ENCODE measurements at regions not wholly inside any gene's neighbourhood (a gene's known extent, or its start where the extent isn't known, plus 50 kb on each side); places are given as distances from the start of the nearest gene placed in this dataset.

DNA sequence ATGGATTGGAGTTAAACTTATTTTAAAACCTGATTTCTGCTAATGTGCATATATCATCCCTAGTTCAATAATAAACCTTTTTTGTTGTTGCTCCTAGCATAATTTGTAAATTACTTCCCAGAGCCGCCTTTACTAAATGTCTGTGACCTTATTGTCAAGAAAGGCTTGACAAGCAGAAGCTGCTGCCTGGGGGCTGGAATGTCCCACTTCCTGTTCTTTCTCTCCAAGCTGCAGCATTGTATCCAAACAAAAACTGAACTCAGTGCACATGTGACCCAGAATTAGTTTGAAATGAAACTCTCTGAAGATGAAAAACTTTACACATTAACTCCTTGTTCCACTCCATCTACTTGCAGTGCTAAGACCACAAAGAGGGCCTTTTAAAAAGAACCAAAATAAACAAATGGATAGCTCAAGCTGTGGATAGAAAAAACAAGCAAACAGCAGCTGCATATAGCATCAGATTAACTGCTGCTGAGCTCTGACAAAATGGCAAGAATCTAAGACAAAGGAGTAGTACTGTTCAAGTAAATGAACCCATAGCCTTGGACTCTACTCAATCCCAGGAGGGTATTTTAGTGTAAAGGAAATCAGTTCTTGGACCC is 99.8 kb upstream of the NEUROD1 start:
- no peak overlapping the region for H3K4me3 Mint-ChIP-seq

DNA sequence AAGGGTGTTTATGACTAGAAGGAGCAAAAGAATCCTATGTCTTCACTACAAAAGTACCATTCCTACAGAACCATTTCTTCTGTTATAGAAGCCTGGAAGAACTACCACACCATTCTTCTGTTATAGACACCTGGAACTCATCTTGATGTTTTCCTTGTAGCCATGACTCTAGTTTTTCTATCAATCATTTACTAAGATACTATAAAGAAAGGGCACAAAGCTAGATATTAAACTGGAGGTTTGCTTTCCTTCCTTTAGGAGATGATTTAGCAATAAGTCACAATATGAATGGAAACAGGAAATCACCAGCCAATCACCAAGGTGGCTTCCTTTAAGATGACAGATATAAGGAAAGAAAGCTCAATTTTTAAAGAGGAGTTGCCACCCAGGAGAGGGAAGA is 100.3 kb upstream of the NEUROD1 start:
- Mint-ChIP-seq H3K9me3 (no peaks in the 10 kb centered on the region), H3K27ac (no peak overlapping the region), H3K4me1 (no peaks in the 10 kb centered on the region), H3K27me3 (no peaks in the 10 kb centered on the region), H3K36me3 (no peaks in the 10 kb centered on the region), H3K4me3 (no peak overlapping the region)
- DNase-seq, result no peak

More for the DNA sequence above, 99.8 kb upstream of the NEUROD1 start:
- Mint-ChIP-seq H3K4me1 (no peaks in the 10 kb centered on the region), H3K27me3 (no peaks in the 10 kb centered on the region), H3K27ac (no peak overlapping the region), H3K36me3 (no peaks in the 10 kb centered on the region), H3K9me3 (no peaks in the 10 kb centered on the region)
- DNase-seq, result no peak

DNA sequence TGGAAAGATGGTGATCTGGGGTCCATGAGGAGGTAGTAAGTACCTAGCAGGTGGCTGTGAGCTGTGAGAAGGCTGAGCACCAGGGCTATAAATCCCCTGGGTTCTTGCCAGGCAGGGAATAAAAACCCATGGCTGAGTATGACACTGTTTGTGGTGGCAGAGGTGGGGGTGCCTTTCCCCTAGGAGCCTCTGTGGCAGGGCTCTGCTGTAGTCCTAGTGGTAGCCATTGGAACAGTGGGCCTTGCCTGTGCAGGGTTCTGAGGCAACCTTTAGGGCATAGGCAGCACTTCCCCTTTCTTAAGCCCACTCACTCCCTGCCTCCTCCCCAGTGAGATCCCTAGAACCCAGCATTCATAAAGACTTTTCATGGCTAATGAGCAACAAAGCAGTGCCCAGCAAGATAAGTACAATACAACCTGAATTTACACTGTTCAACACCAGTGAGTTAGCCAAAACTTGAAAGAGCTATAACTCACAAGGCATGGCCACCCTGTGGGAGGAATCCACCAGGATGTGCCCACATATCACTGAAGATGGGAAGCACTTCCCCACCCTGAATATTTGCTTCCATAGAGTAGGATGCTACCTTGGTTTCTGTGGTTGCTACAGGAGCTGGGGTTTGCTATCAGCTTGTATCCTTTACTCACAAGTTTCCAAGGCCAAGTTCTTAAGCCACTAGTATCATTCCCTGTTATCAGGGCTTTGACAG is 100.9 kb upstream of the NEUROD1 start:
- DNase-seq, result no peak
- Mint-ChIP-seq H3K4me3 (no peak overlapping the region), H3K36me3 (no peaks in the 10 kb centered on the region), H3K27me3 (no peaks in the 10 kb centered on the region), H3K27ac (no peak overlapping the region), H3K9me3 (no peaks in the 10 kb centered on the region), H3K4me1 (no peaks in the 10 kb centered on the region)

DNA sequence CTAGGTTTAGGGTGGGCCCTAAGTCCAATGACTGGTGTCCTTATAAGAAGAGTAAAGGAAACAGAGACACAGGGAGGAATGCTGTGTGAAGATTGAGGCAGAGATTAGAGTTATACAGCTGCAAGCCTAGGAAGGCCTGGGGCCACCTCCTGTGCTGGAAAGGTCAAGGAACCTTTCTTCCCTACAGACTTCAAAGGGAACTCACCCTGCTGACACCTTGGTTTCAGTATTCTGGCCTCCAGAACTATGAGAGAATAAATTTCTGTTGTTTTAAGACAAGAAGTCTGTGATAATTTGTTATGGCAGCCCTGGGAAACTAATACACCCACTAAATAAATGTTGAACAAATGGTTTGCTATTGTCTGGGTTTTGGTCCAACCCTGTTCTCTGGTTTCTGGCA is 102.3 kb upstream of the NEUROD1 start:
- H3K27ac Mint-ChIP-seq, result no peak overlapping the region
- DNase-seq, result no peak
- H3K36me3 Mint-ChIP-seq, result no peaks in the 10 kb centered on the region
- no peaks in the 10 kb centered on the region for H3K27me3 Mint-ChIP-seq
- H3K9me3 Mint-ChIP-seq, result no peaks in the 10 kb centered on the region
- H3K4me3 Mint-ChIP-seq, result no peak overlapping the region
- no peaks in the 10 kb centered on the region for H3K4me1 Mint-ChIP-seq

DNA sequence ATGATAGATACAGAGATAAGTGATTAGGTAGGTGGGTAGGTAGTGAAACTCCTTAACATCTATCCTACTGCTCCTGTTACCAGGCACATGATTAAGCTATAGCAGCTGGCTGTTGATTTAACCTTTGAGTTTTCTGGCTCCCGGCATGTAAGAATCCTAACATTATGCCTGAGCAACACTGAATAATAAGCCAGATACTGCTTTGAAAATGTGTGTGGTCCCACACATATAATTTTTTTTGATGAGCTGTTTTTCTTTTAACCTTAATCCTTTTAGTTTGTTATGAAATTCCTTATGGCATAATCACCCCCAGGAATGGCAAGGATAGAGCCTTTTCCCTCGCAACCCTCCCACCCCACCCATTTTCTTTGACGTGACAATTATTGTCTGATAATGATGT is 104.2 kb upstream of the NEUROD1 start:
- Mint-ChIP-seq H3K9me3 (no peaks in the 10 kb centered on the region), H3K27me3 (no peaks in the 10 kb centered on the region), H3K4me3 (no peak overlapping the region), H3K27ac (no peak overlapping the region), H3K36me3 (no peaks in the 10 kb centered on the region), H3K4me1 (no peaks in the 10 kb centered on the region)
- no peak for DNase-seq

DNA sequence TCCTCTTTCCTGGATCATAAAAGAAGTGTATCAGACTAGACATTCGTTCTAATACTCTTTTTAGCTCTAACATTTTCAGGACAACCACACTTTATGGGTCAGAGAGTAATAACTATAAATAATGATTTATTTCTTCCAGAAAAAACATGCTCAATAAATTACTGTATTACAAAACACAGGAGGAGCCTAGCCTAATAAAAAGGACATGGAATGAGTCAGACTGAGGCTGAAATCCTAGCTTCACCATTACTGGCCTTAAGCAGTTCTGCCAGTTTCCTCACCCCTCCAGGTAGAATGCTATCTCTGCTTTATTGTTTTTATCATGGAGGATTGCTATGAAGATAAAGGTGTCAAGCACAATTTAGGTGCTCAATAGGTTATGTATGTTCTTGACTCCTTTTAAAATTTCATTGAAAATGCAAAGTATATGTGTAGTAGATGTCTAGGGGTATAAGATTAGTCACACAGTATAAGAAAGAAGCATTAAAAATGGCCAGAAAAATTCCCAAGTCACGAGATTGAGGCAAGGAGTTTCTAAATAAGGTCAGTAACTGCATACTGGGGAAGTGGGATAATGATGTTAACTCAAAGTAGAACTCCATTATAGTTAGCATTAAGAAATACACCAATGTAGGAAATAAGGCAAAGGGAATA is 105.5 kb upstream of the NEUROD1 start:
- H3K27ac Mint-ChIP-seq, result no peak overlapping the region
- peaks cover 7% of the 10 kb centered on the region for H3K4me1 Mint-ChIP-seq

DNA sequence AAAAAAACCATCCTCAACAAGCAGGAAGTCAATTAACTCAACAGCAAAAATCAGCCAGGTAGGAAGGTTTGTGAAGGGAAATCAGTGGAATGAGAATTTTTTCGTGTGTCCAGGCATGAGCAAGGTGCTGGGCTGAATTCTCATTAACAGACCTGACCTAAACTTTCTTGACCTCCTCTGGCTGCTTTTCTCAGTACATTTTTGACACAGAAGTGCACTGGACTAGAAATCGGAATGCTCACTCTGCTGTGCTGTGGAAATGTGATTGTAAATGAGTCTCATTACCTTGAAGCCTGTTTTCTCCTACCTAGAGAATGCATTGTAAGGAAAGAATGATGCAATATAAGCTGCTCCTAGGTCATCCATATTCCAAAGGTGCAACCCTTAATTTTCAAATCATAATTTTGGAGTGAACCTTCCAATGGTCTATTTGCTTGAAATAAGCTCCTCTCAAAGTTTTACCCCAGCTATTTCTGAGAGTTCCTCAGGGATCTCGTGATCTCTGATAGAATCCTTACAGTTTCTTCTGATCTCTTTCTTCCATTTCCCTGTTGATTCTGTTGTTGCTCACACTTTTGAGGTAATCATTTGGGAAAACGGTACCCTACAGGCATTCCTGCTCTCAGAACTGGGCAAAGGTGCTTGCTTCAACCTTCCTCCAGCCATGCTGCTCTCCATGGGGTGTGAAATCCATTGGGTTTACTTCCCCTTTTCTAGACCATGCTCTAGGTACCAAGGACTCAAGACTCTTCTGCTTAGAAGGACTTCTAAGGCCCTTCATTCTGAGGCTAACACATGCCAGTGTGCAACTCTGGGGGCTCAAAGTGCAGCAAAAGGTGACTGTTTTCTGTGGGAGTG is 104.9 kb upstream of the ITPRID2 start:
- Mint-ChIP-seq H3K27me3 (no peaks in the 10 kb centered on the region), H3K4me3 (no peak overlapping the region), H3K27ac (no peak overlapping the region), H3K4me1 (peaks cover 15% of the 10 kb centered on the region), H3K36me3 (no peaks in the 10 kb centered on the region), H3K9me3 (no peaks in the 10 kb centered on the region)
- no peak for DNase-seq

More for the DNA sequence above, 105.5 kb upstream of the NEUROD1 start:
- Mint-ChIP-seq H3K4me3 (no peak overlapping the region), H3K9me3 (no peaks in the 10 kb centered on the region), H3K36me3 (no peaks in the 10 kb centered on the region), H3K27me3 (no peaks in the 10 kb centered on the region)
- DNase-seq, result no peak

DNA sequence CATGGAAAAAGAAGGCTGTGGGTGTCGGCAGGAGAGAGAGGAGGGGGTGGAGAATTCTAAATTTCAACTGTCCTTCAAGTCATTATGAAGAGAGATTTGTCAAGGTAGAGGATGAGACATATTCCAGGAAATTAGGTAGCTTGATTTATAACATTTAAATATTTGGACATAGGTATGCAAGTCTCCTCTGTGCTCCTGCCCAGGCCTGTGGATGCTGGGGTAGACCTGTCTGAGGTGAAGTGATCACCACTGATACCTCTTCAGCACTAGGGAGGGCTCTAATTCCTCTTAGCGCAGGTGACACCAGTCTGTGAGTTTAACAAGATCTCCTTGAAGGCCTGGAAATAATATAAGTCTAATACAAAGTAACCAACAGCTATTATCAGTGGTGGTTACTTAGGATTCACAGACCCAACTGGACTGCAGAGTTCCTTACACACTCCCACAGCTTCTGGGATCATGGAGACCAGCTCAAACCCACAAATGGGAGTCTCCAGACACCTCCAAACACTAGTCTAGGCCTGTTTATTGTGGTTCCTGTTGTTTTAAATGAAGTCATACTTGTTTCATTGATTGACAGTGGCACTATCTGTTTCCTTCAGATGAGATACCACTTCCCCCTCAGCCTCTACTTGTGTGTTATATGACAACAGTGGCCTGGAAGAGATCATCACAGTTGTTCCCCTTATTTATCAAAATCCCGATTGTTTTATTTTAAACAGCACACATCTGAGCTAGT is 104.1 kb upstream of the ITPRID2 start:
- Mint-ChIP-seq H3K4me3 (no peak overlapping the region), H3K9me3 (no peaks in the 10 kb centered on the region), H3K27me3 (no peaks in the 10 kb centered on the region), H3K4me1 (peaks cover 19% of the 10 kb centered on the region), H3K27ac (no peak overlapping the region), H3K36me3 (no peaks in the 10 kb centered on the region)
- DNase-seq, result no peak

DNA sequence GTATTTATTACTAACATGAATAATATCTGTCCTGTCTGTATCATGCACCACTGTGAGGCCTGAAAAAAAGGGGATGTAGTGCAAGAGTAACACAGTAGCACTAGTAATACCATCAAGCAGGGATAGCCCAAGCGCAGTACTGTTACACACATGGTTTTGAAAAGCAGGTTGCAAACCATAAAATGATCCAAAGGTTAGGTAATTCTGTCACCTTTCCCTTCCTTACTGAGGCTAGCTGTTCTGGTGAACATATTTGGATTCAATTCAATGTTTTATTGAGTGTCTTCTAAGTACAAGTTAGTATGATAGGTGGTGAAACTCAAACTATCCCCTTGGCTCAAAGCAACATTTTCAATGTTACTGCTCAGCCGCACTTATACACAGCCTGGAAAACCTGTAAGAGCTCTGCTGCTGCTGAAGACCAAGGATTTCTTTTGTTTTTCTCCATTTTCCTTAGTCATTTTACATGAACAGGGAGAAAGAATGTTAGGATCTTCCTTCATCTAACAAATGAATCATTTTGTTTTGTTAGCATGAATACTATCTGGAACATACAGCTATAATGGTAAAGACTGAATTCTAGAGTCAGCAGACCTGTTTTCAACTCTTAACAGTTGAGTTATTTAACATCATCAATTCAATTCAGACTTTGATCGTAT is 102.5 kb upstream of the ITPRID2 start:
- H3K27ac Mint-ChIP-seq, result no peak overlapping the region
- H3K36me3 Mint-ChIP-seq, result no peaks in the 10 kb centered on the region
- no peak for DNase-seq
- no peaks in the 10 kb centered on the region for H3K27me3 Mint-ChIP-seq
- H3K4me3 Mint-ChIP-seq, result no peak overlapping the region
- peaks cover 19% of the 10 kb centered on the region for H3K4me1 Mint-ChIP-seq
- H3K9me3 Mint-ChIP-seq, result peaks cover 6% of the 10 kb centered on the region

DNA sequence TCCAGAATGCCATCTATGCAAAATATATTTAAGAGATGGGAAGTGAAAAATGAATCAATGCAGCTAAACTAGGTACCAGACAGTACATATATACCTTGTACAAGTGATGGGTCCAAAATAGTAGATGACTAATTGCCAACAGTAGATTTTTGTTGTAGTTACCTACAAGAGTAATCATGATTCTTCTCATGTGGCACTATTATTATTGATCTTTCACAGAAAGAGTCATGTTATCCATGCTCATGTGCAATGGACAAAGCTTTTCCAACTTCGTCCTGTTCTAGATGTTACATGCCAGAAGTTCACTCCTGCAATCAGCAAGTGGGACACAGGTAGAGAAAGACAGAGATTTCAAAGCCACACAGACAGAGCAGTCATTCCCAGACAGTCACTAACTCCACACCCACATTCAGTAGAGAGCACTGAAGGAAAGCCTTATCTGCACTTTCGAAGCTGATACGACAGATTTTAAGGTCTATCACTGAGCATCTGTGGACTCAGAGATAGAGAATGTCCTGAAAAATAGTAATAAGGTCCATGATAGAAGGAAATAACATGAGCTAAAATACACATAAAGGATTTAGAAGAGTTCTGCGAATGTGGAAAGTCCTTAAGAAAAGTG is 101.6 kb upstream of the ITPRID2 start:
- Mint-ChIP-seq H3K9me3 (peaks cover 6% of the 10 kb centered on the region), H3K27me3 (no peaks in the 10 kb centered on the region), H3K4me3 (no peak overlapping the region), H3K4me1 (peaks cover 19% of the 10 kb centered on the region), H3K27ac (no peak overlapping the region), H3K36me3 (no peaks in the 10 kb centered on the region)
- no peak for DNase-seq

DNA sequence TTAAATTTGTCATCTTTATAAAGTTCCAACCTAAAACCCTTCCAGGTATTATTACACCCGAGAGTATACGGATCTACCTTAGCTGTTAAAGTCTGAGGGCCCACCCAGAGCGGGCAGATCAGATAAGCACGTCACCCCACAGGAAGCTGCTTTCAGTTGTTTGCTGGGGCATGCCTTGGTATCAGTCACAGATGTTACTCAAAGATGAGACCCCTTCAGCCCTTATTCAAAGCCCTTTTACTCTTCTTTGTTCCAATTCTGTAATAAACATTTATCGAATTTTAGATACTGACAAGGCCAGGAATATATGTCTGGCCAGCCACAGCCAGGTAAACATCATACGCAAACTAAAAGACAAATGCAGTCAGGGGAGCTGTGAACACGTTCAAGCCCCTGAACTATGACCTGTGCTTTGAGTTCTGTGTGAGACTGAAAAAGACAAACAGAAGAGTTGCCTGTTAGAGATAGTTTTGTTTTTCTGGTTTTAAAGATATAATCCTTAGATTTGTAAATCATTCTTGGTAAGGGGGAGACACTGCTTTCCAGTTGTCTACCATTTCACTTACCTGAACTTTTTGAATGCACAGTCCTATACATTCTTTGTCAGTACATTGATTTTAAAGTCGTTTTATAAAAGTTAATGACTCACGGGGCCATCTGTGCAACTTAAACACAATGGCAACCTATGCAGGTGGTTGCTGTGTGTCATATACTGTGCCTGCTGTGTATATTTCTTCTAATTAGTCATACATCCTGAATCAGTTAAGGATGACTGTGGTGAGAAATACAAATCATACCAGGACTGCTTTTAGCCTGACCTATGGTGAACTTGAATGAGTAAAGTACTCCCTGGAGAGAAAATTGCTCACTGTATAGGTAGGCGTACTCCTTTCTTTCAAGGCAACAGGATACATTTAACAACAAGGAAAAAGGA is 100.5 kb upstream of the ITPRID2 start:
- peaks cover 6% of the 10 kb centered on the region for H3K9me3 Mint-ChIP-seq
- no peaks in the 10 kb centered on the region for H3K36me3 Mint-ChIP-seq
- no peaks in the 10 kb centered on the region for H3K27me3 Mint-ChIP-seq
- H3K4me1 Mint-ChIP-seq, result peaks cover 19% of the 10 kb centered on the region
- peak overlapping the region; percentile 68 for H3K27ac Mint-ChIP-seq
- peak; percentile 15 for DNase-seq
- H3K4me3 Mint-ChIP-seq, result no peak overlapping the region

DNA sequence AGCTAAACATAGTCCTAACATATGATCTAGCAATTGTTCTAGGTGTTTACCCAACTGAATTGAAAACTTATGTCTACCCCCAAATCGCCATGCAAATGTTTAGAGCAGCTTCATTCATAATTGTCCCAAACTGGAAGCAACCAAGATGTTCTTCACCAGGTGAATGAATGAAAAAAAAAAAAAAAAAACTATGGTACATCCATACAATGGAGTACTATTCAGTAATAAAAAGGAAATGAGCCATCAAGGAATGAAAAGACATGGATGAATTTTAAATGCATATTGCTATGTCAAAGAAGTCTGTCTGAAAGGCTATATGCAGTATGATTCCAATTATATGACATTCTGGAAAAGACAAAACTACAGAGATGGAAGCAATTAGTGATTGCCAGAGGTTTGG is 98.6 kb upstream of the ITPRID2 start:
- Mint-ChIP-seq H3K27me3 (no peaks in the 10 kb centered on the region), H3K9me3 (peaks cover 6% of the 10 kb centered on the region), H3K36me3 (no peaks in the 10 kb centered on the region), H3K27ac (no peak overlapping the region), H3K4me3 (no peak overlapping the region), H3K4me1 (peaks cover 22% of the 10 kb centered on the region)
- DNase-seq, result no peak

DNA sequence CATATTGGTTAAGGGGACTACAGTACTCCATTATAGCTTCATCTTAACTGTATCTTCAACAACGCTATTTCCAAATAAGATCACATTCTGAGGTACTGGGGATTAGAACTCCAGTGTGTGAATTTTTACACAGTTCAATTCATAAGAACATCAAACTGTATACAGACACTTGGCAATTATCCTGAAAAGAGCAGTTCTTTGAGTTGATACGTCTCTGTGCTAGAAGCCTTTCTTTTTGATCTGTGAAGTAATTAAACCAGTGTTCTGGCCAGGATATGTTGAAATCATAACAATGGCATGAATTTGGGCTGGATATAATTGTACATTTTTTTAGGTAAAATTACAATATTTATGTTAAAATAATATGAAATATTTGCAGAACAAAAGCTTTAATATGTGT is 93.5 kb upstream of the ITPRID2 start:
- Mint-ChIP-seq H3K27me3 (no peaks in the 10 kb centered on the region), H3K9me3 (peaks cover 11% of the 10 kb centered on the region), H3K4me1 (peaks cover 2% of the 10 kb centered on the region), H3K4me3 (no peak overlapping the region), H3K36me3 (no peaks in the 10 kb centered on the region), H3K27ac (no peak overlapping the region)
- no peak for DNase-seq

Measured in activated naive CD8-positive, alpha-beta T cell treated with anti-CD3 and anti-CD28 coated beads for 36 hours (primary cell).